ENCODE measurements at regions not wholly inside any gene's neighbourhood (a gene's known extent, or its start where the extent isn't known, plus 50 kb on each side); places are given as distances from the start of the nearest gene placed in this dataset.

- H3K79me2 ChIP-seq (ENCODE audit: control insufficient read depth in 1 of 2, insufficient read depth in 2 of 2, low read length in 2 of 2): no peaks in the 10 kb centered on the region
- no peak overlapping the region for H2AFZ ChIP-seq (ENCODE audit: low read length)
- H4K91ac ChIP-seq (replicated peaks; ENCODE audit: insufficient read length, low read length): no peak overlapping the region
- no peak overlapping the region for H3K56ac ChIP-seq (replicated peaks; ENCODE audit: insufficient read length, low read depth, low read length)
- no peak overlapping the region for H3K4ac ChIP-seq (replicated peaks; ENCODE audit: insufficient read length, low read depth, low read length)
- no peak overlapping the region for H2BK5ac ChIP-seq (ENCODE audit: low read depth, low read length)
- no peaks in the 10 kb centered on the region for H3K27me3 ChIP-seq (replicated peaks in 1 of 4; ENCODE audit: control insufficient read depth in 3 of 4, extremely low read depth in 1 of 4, insufficient read depth in 3 of 4, low read length in 3 of 4)
- H2BK20ac ChIP-seq (ENCODE audit: low read length): no peak overlapping the region
- H2BK120ac ChIP-seq (replicated peaks; ENCODE audit: low read depth, low read length): no peak overlapping the region
- no peak overlapping the region for H3K4me2 ChIP-seq (ENCODE audit: insufficient read depth in 1 of 2, low read depth in 2 of 2, low read length in 2 of 2)
- WGBS, 2 experiments (ENCODE audit: extremely low coverage in 1 of 2, insufficient coverage in 1 of 2, insufficient read length in 1 of 2, insufficient replicate concordance in 2 of 2, low coverage in 1 of 2, low lambda C conversion rate in 2 of 2, missing lambda C conversion rate in 1 of 2): 100% methylated on average over 2 of the region's 2 CpGs; no CpG with 5 or more reads in 1 of the 2 experiments
- POLR2A ChIA-PET (ENCODE audit: partially characterized antibody): no interaction called here
- H2BK12ac ChIP-seq (ENCODE audit: low read depth, low read length): no peak overlapping the region
- DNase-seq (ENCODE audit: low read depth in 1 of 2, low spot score in 2 of 2): no peak
- no peak overlapping the region for H3K27ac ChIP-seq (ENCODE audit: low read depth, low read length)
- no peak overlapping the region for H3K9ac ChIP-seq (replicated peaks in 1 of 4; ENCODE audit: extremely low read depth in 1 of 4, low read depth in 3 of 4, low read length in 3 of 4)
- 0 out of 4 replicates have a peak, but pooled peaks cover 0 to 3% of the 10 kb centered on the region in 2 experiments for H3K9me3 ChIP-seq (ENCODE audit: insufficient read depth in 2 of 2, low read depth in 1 of 2, low read length in 1 of 2)
- H4K20me1 ChIP-seq (replicated peaks in 1 of 2; ENCODE audit: control insufficient read depth in 1 of 2, insufficient read depth in 2 of 2, low read length in 2 of 2): no peaks in the 10 kb centered on the region
- no peak overlapping the region for H4K5ac ChIP-seq (ENCODE audit: insufficient read length, low read depth, low read length)
- FAIRE-seq: no peak
- H3K4me3 ChIP-seq (ENCODE audit: extremely low read depth in 1 of 4, insufficient read depth in 2 of 4, low read depth in 3 of 4, low read length in 4 of 4): no peak overlapping the region
- H3K14ac ChIP-seq (ENCODE audit: insufficient read length): no peak overlapping the region
- CTCF ChIA-PET (ENCODE audit: partially characterized antibody): interaction anchor here (1.3 kb wide), 1 partner anchor 35 kb away, joined by 3 read pairs; no protein-coding TSS in a partner anchor
- H3K36me3 ChIP-seq (ENCODE audit: control insufficient read depth in 2 of 4, insufficient read depth in 4 of 4, low read length in 3 of 4): no peaks in the 10 kb centered on the region
- no peak overlapping the region for H2AK5ac ChIP-seq (ENCODE audit: low read depth, low read length)
- H3K4me1 ChIP-seq (replicated peaks in 1 of 4; ENCODE audit: control insufficient read depth in 3 of 4, insufficient read depth in 4 of 4, low read length in 3 of 4): no peaks in the 10 kb centered on the region
- H3K23ac ChIP-seq (ENCODE audit: insufficient read length): no peak overlapping the region
- no peak overlapping the region for H3K18ac ChIP-seq (ENCODE audit: extremely low read depth, low read length)
- no peak overlapping the region for H4K8ac ChIP-seq (ENCODE audit: extremely low read depth, insufficient read depth, low read length)
- H3K23me2 ChIP-seq (ENCODE audit: low read depth, low read length): no peaks in the 10 kb centered on the region
- no peaks in the 10 kb centered on the region for H3K79me1 ChIP-seq (ENCODE audit: low read depth, low read length)
- H2BK15ac ChIP-seq (ENCODE audit: low read length): no peak overlapping the region
- TF ChIP-seq HDAC6 (IDR thresholded peaks at IDR 0.05; ENCODE audit: low read depth, low read length) (no peak), BCL11A (IDR thresholded peaks at IDR 0.05; ENCODE audit: low read depth in 2 of 2, low read length in 2 of 2) (no peak), CHD1 (IDR thresholded peaks at IDR 0.05; ENCODE audit: low read depth, low read length) (no peak), SAP30 (IDR thresholded peaks at IDR 0.05; ENCODE audit: insufficient read depth, insufficient replicate concordance, low read length) (no peak), E2F6 (IDR thresholded peaks at IDR 0.05) (no peak), RAD21 (IDR thresholded peaks at IDR 0.05 in 1 of 2, conservative IDR thresholded peaks at IDR 0.05 in 1 of 2; ENCODE audit: low read depth in 2 of 2, low read length in 2 of 2) (no peak), EGR1 (IDR thresholded peaks at IDR 0.05; ENCODE audit: borderline replicate concordance, low read depth, low read length) (no peak), TCF12 (IDR thresholded peaks at IDR 0.05; ENCODE audit: low read depth, low read length) (no peak), CBX8 (IDR thresholded peaks at IDR 0.05; ENCODE audit: borderline replicate concordance, low read depth, low read length) (no peak), SRF (IDR thresholded peaks at IDR 0.05; ENCODE audit: low read depth, low read length) (no peak), SP4 (IDR thresholded peaks at IDR 0.05; ENCODE audit: low read length) (no peak)
Observed at GRCh38 chr5:143537056-143537455, 133.6 kb upstream of the NR3C1 start.
